PFSK-1 (cell line): ENCODE measurements at regions not wholly inside any gene's neighbourhood (a gene's known extent, or its start where the extent isn't known, plus 50 kb on each side); places are given as distances from the start of the nearest gene placed in this dataset.

Experiments
- FOXP2 ChIP-seq: optimal IDR thresholded peaks from 2 replicates; pipeline ENCODE3; 2011; ENCODE audit warnings: borderline replicate concordance, control low read depth, inconsistent platforms; ENCODE audit not compliant: insufficient read depth; ENCODE audit errors: extremely low read length, extremely low read depth
- POLR2AphosphoS5 ChIP-seq: IDR thresholded peaks from 2 replicates; pipeline ENCODE4 v1.6.1; 2012; ENCODE audit warnings: low read depth, mild to moderate bottlenecking, control low read depth, low read length, moderate library complexity
- SIN3A ChIP-seq: IDR thresholded peaks from 2 replicates; pipeline ENCODE4 v1.6.1; 2012; ENCODE audit warnings: mild to moderate bottlenecking, low read length, moderate library complexity, borderline replicate concordance; ENCODE audit not compliant: insufficient read depth
- TAF1 ChIP-seq: IDR thresholded peaks from 2 replicates; pipeline ENCODE4 v1.6.1; 2012; ENCODE audit warnings: low read length, control low read depth, borderline replicate concordance; ENCODE audit not compliant: insufficient read depth
- TF ChIP-seq, protein P1 (sequence below), 2 experiments: IDR thresholded peaks; 2 replicates each; pipeline versions ENCODE4 v1.6.1 to v1.8.0; 2011 to 2012; ENCODE audit warnings: low read depth in 2 of 2, low read length in 2 of 2, control low read depth in 1 of 2, inconsistent platforms in 1 of 2, mild to moderate bottlenecking in 1 of 2, moderate library complexity in 1 of 2; ENCODE audit not compliant: insufficient read depth in 1 of 2

DNA sequence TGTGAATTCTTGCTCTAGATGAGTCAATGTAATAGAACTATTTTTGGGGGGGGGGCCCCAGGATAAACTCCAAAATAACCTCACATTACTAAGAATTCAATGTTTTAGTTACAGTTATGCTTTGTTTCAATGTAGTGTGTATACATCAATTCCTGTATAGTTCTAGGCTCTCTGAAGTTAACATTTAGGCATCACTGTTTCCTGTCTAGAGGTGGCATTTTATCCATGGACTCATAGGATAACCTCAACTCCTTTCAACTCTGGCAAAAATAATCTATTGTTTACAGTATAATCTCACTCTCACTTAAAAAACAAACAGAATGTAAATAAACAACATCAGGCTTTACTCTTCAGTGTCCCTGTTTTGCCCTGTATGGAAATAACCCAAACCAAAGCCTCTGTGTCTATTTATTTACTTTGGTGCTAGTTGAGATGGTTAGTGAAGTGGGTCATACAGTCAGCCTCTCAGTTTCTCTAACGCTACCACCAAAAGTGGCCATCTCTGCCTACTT lies 79.3 kb upstream of the MMADHC start:
- TF ChIP-seq, protein P1, sequence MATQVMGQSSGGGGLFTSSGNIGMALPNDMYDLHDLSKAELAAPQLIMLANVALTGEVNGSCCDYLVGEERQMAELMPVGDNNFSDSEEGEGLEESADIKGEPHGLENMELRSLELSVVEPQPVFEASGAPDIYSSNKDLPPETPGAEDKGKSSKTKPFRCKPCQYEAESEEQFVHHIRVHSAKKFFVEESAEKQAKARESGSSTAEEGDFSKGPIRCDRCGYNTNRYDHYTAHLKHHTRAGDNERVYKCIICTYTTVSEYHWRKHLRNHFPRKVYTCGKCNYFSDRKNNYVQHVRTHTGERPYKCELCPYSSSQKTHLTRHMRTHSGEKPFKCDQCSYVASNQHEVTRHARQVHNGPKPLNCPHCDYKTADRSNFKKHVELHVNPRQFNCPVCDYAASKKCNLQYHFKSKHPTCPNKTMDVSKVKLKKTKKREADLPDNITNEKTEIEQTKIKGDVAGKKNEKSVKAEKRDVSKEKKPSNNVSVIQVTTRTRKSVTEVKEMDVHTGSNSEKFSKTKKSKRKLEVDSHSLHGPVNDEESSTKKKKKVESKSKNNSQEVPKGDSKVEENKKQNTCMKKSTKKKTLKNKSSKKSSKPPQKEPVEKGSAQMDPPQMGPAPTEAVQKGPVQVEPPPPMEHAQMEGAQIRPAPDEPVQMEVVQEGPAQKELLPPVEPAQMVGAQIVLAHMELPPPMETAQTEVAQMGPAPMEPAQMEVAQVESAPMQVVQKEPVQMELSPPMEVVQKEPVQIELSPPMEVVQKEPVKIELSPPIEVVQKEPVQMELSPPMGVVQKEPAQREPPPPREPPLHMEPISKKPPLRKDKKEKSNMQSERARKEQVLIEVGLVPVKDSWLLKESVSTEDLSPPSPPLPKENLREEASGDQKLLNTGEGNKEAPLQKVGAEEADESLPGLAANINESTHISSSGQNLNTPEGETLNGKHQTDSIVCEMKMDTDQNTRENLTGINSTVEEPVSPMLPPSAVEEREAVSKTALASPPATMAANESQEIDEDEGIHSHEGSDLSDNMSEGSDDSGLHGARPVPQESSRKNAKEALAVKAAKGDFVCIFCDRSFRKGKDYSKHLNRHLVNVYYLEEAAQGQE (IDR thresholded peaks at IDR 0.05; ENCODE audit: insufficient read depth in 1 of 2, low read depth in 2 of 2, low read length in 2 of 2): no peak
- no peak for TF ChIP-seq TAF1
- no peak for TF ChIP-seq POLR2AphosphoS5
- TF ChIP-seq FOXP2: no peak
- no peak for TF ChIP-seq SIN3A

DNA sequence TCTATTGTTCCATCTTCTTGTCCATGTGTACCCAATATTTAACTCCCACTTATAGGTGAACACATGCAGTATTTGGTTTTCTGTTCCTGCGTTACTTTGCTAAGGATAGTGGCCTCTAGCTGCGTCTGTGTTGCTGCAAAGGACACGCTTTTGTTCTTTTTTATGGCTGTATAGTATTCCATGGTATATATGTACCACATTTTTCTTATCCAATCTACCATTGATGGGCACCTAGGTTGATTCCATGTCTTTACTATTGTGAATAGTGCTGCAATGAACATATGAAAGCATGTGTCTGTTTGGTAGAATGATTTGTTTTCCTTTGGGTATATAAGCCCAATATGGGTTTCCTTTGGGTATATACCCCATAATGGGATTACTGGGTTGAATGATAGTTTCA lies 77.3 kb upstream of the MMADHC start:
- TF ChIP-seq TAF1: no peak
- no peak for TF ChIP-seq POLR2AphosphoS5
- TF ChIP-seq FOXP2: no peak
- TF ChIP-seq, protein P1 (IDR thresholded peaks at IDR 0.05; ENCODE audit: insufficient read depth in 1 of 2, low read depth in 2 of 2, low read length in 2 of 2): no peak
- no peak for TF ChIP-seq SIN3A

DNA sequence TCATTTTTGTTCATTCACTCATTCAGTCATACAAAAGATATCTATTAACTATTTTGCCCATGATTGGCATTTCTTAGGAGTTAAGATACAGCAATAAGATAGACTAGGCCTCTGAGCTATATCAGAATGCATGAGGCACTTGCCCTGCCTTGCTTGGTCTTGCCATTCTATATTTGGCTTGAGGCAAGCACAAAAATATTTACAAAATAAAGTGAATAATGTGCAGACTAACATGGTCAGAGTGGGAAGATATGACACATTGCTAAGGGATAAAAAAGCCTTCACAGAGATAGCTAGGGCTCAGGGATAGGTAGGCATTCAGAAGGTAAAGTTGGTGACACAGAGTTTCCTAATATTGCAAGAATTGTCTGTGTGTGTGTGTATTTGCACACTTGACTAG lies 75.0 kb upstream of the MMADHC start:
- no peak for TF ChIP-seq POLR2AphosphoS5
- no peak for TF ChIP-seq SIN3A
- TF ChIP-seq, protein P1 (IDR thresholded peaks at IDR 0.05; ENCODE audit: insufficient read depth in 1 of 2, low read depth in 2 of 2, low read length in 2 of 2): no peak
- TF ChIP-seq TAF1: no peak
- no peak for TF ChIP-seq FOXP2

DNA sequence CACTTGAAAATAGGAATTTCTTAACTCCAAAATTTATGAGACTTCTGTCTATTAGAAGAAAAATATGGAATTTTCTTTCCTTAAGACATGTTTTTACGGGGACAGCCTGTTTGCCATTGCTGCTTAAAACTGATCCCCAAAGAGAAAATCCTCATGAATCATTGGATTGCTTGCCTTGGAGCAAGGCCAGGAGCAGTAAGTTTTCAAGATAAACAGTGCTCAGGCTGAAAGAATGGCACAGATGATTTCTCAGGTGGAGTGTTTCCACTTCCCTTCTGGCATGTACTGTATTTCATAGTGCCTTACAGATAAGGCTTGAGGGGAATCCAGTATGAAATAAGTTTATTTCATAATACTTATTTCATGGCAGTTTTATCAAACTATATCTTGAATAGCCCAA lies 74.3 kb upstream of the MMADHC start:
- TF ChIP-seq TAF1 (no peak), POLR2AphosphoS5 (no peak), FOXP2 (no peak), SIN3A (no peak)
- TF ChIP-seq, protein P1 (IDR thresholded peaks at IDR 0.05; ENCODE audit: insufficient read depth in 1 of 2, low read depth in 2 of 2, low read length in 2 of 2): no peak

DNA sequence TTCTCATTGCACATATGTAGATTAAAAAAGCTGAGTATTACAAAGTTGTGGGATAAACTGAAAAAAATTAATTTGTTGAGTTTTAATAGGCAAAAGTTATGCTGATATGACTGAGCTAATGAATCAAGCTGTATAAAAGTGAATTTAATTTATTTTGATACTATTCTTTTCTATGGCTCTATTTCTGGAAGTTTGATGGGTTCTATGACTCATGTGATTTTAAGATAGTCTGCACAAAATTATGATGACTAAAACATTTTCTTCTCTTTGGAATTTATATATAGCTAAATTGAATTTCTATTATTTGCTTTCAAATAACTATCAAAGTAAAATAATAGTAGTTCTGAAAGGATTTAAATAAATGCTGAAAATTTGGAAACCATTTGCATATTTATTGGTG lies 71.0 kb upstream of the MMADHC start:
- TF ChIP-seq POLR2AphosphoS5 (no peak), SIN3A (no peak), TAF1 (no peak), FOXP2 (no peak)
- TF ChIP-seq, protein P1 (IDR thresholded peaks at IDR 0.05; ENCODE audit: insufficient read depth in 1 of 2, low read depth in 2 of 2, low read length in 2 of 2): no peak
